SK-N-SH (cell line): ENCODE measurements at regions not wholly inside any gene's neighbourhood (a gene's known extent, or its start where the extent isn't known, plus 50 kb on each side); places are given as distances from the start of the nearest gene placed in this dataset.

Experiments
- CTCF ChIA-PET: fragments of 300-600, 350-600 bp; formaldehyde crosslinking; extraction: SDS; loops from one replicate; lab custom pipeline; 2021; lab: Yijun Ruan, JAX
- POLR2A ChIA-PET: fragments of 350-600 bp; sonication (Branson Sonifier 250); formaldehyde crosslinking; extraction: SDS; loops from one replicate; lab custom pipeline; 2020; ENCODE audit warnings: antibody characterized with exemption, inconsistent platforms; lab: Yijun Ruan, JAX
- DNase-seq: peaks from one replicate; pipeline ENCODE4 v3.0.0; 2012
- H2AFZ ChIP-seq: fragments of 200-600 bp; sonication (generic); 2 replicates; pipeline ENCODE4 v1.8.1; 2016; ENCODE audit warnings: antibody characterized with exemption, mild to moderate bottlenecking, low read depth
- H3F3A ChIP-seq: fragments of 200-600 bp; sonication (generic); replicated peaks from 2 replicates; pipeline ENCODE3; 2016; ENCODE audit warnings: antibody characterized with exemption, mild to moderate bottlenecking; ENCODE audit not compliant: insufficient read depth
- H3K27ac ChIP-seq, 2 experiments: fragments of 200-500 bp in 1 of 2; fragments of 200-600 bp in 1 of 2; sonication (Bioruptor generic) in 1 of 2; sonication (generic), shearing (Covaris generic) in 1 of 2; 2 replicates each; pipeline versions ENCODE4 v1.5.1 to v1.6.1; 2014 to 2016; ENCODE audit warnings: low read depth in 2 of 2, inconsistent platforms in 1 of 2, low read length in 1 of 2, mild to moderate bottlenecking in 1 of 2, mixed read lengths in 1 of 2
- H3K27me3 ChIP-seq: fragments of 200-600 bp; sonication (generic), shearing (Covaris generic); 2 replicates; pipeline ENCODE4 v1.6.1; 2016; ENCODE audit warnings: mixed run types; ENCODE audit not compliant: insufficient read depth
- H3K36me3 ChIP-seq, 2 experiments: fragments of 200-500 bp in 1 of 2; fragments of 200-600 bp in 1 of 2; sonication (Bioruptor generic) in 1 of 2; sonication (generic) in 1 of 2; replicated peaks in 1 of 2; 2 replicates each; pipeline versions ENCODE3 to v1.5.1; 2014 to 2016; ENCODE audit warnings: low read length in 1 of 2, mild to moderate bottlenecking in 1 of 2; ENCODE audit not compliant: insufficient read depth in 2 of 2, control insufficient read depth in 1 of 2
- H3K4me1 ChIP-seq, 2 experiments: fragments of 200-500 bp in 1 of 2; fragments of 200-600 bp in 1 of 2; sonication (Bioruptor generic) in 1 of 2; sonication (generic), shearing (Covaris generic) in 1 of 2; 2 replicates each; pipeline versions ENCODE4 v1.5.1 to v1.6.1; 2014 to 2016; ENCODE audit warnings: low read depth in 1 of 2, low read length in 1 of 2, mixed run types in 1 of 2; ENCODE audit not compliant: insufficient read depth in 2 of 2, control insufficient read depth in 1 of 2
- H3K4me2 ChIP-seq: fragments of 200-600 bp; sonication (generic), shearing (Covaris generic); 2 replicates; pipeline ENCODE4 v1.6.1; 2017; ENCODE audit warnings: mixed run types
- H3K4me3 ChIP-seq, 2 experiments: fragments of 200-500 bp in 1 of 2; fragments of 200-600 bp in 1 of 2; sonication (Bioruptor generic) in 1 of 2; sonication (generic), shearing (Covaris generic) in 1 of 2; 2 replicates each; pipeline versions ENCODE4 v1.5.1 to v1.8.1; 2014 to 2016; ENCODE audit warnings: low read depth in 2 of 2, inconsistent platforms in 1 of 2, low read length in 1 of 2, mild to moderate bottlenecking in 1 of 2, mixed read lengths in 1 of 2, moderate library complexity in 1 of 2
- H3K79me2 ChIP-seq: fragments of 200-600 bp; sonication (generic); 2 replicates; pipeline ENCODE4 v1.8.1; 2017; ENCODE audit warnings: mild to moderate bottlenecking; ENCODE audit not compliant: insufficient read depth
- H3K9ac ChIP-seq: fragments of 200-600 bp; sonication (generic); 2 replicates; pipeline ENCODE4 v1.6.1; 2017; ENCODE audit warnings: mixed run types
- H3K9me2 ChIP-seq: fragments of 200-600 bp; sonication (generic); 2 replicates; pipeline ENCODE4 v1.6.1; 2017; ENCODE audit warnings: mixed run types
- H3K9me3 ChIP-seq: fragments of 200-600 bp; sonication (generic); 2 replicates; pipeline ENCODE4 v1.6.1; 2017; ENCODE audit warnings: mixed run types, mild to moderate bottlenecking, moderate library complexity
- H4K20me1 ChIP-seq: fragments of 200-600 bp; sonication (generic); 2 replicates; pipeline ENCODE4 v1.6.1; 2017; ENCODE audit warnings: mild to moderate bottlenecking, mixed run types; ENCODE audit not compliant: insufficient read depth
- CTCF ChIP-seq: fragments of 200-600 bp; sonication (generic); IDR thresholded peaks from 2 replicates; pipeline ENCODE4 v1.6.1; 2017; ENCODE audit warnings: antibody characterized with exemption, mild to moderate bottlenecking, moderate library complexity
- ELF1 ChIP-seq: IDR thresholded peaks from 2 replicates; pipeline ENCODE4 v1.4.0; 2012
- EP300 ChIP-seq, 2 experiments: IDR thresholded peaks; 2 replicates each; pipeline versions ENCODE4 v1.4.0 to v1.6.1; 2012; ENCODE audit warnings: borderline replicate concordance in 1 of 2, low read depth in 1 of 2, low read length in 1 of 2
- EZH2phosphoT487 ChIP-seq: fragments of 200-600 bp; sonication (generic); IDR thresholded peaks from 2 replicates; pipeline ENCODE4 v1.6.1; 2017; ENCODE audit warnings: low read depth, mixed run types, mild to moderate bottlenecking, antibody characterized with exemption, moderate library complexity, borderline replicate concordance
- FOXJ3 ChIP-seq: sonication (generic); formaldehyde crosslinking; IDR thresholded peaks from 2 replicates; pipeline ENCODE4 v1.5.1; 2020; ENCODE audit warnings: mild to moderate bottlenecking, missing genetic modification reagents
- GABPA ChIP-seq: IDR thresholded peaks from 2 replicates; pipeline ENCODE4 v1.4.0; 2012; ENCODE audit warnings: low read depth, mild to moderate bottlenecking
- IRF3 ChIP-seq: fragments of 150-350 bp; IDR thresholded peaks from 2 replicates; pipeline ENCODE4 v1.6.1; 2016; ENCODE audit warnings: mild to moderate bottlenecking, low read depth, low read length
- JUND ChIP-seq: IDR thresholded peaks from 2 replicates; pipeline ENCODE4 v1.4.0; 2012
- NRF1 ChIP-seq: IDR thresholded peaks from 2 replicates; pipeline ENCODE4 v1.6.1; 2012; ENCODE audit warnings: low read depth, mild to moderate bottlenecking, low read length
- PBX3 ChIP-seq: IDR thresholded peaks from 2 replicates; pipeline ENCODE4; 2012
- RAD21 ChIP-seq: IDR thresholded peaks from 2 replicates; pipeline ENCODE4 v1.6.1; 2012; ENCODE audit warnings: mild to moderate bottlenecking, low read length
- RFX5 ChIP-seq: IDR thresholded peaks from 2 replicates; pipeline ENCODE4 v1.6.1; 2012; ENCODE audit warnings: mild to moderate bottlenecking, improper control_type of control experiment, low read length
- RXRA ChIP-seq: IDR thresholded peaks from 2 replicates; pipeline ENCODE4 v1.4.0; 2012; ENCODE audit warnings: low read depth, mild to moderate bottlenecking, borderline replicate concordance
- SIN3A ChIP-seq: IDR thresholded peaks from 2 replicates; pipeline ENCODE4 v1.6.1; 2012; ENCODE audit warnings: low read depth, mild to moderate bottlenecking, low read length, moderate library complexity, borderline replicate concordance
- TAF1 ChIP-seq: IDR thresholded peaks from 2 replicates; pipeline ENCODE4 v1.6.1; 2012; ENCODE audit warnings: low read depth, mild to moderate bottlenecking, low read length, moderate library complexity, borderline replicate concordance
- TCF12 ChIP-seq: IDR thresholded peaks from 2 replicates; pipeline ENCODE4 v1.4.0; 2012
- TEAD4 ChIP-seq: IDR thresholded peaks from 2 replicates; pipeline ENCODE4 v1.4.0; 2012; ENCODE audit warnings: mild to moderate bottlenecking, borderline replicate concordance; ENCODE audit not compliant: insufficient read depth
- USF2 ChIP-seq: fragments of 150-350 bp; IDR thresholded peaks from 2 replicates; pipeline ENCODE4 v1.6.1; 2017; ENCODE audit warnings: antibody characterized with exemption, low read length, low read depth, borderline replicate concordance
- YY1 ChIP-seq: IDR thresholded peaks from 2 replicates; pipeline ENCODE4 v1.4.0; 2012; ENCODE audit warnings: low read depth, mild to moderate bottlenecking
- ZBTB33 ChIP-seq: IDR thresholded peaks from 2 replicates; pipeline ENCODE4 v1.4.0; 2012; ENCODE audit warnings: low read depth, borderline replicate concordance
- WGBS: methylation state at CpG from one replicate; pipeline ENCODE4 v1.1.6; 2017; ENCODE audit warnings: low lambda C conversion rate; 5-methylcytosine and 5-hydroxymethylcytosine counted together

GRCh38 chr14:33859306-33859705 is 91.6 kb downstream of the EGLN3 start:
- no peak overlapping the region for H3K9ac ChIP-seq
- no peaks in the 10 kb centered on the region for H3K36me3 ChIP-seq
- ChIA-PET POLR2A (no interaction called here), CTCF (interaction anchor here (1.8 kb wide), 1 partner anchor 10 kb away, joined by 6 read pairs; no protein-coding TSS in a partner anchor)
- no peaks in the 10 kb centered on the region; a peak in 1 of 4 replicates for H3K4me1 ChIP-seq
- H3F3A ChIP-seq, result no peaks in the 10 kb centered on the region
- no peaks in the 10 kb centered on the region for H3K9me3 ChIP-seq
- H3K79me2 ChIP-seq, result no peaks in the 10 kb centered on the region
- no peak overlapping the region for H3K27ac ChIP-seq
- H3K9me2 ChIP-seq, result no peaks in the 10 kb centered on the region
- no peak for TF ChIP-seq SIN3A
- no peak for TF ChIP-seq TAF1
- TF ChIP-seq TCF12, result no peak
- TF ChIP-seq IRF3, result no peak
- no peak for TF ChIP-seq PBX3
- no peak for TF ChIP-seq NRF1
- no peak overlapping the region for H2AFZ ChIP-seq
- peaks cover 6% of the 10 kb centered on the region; the same call in 1 of the 2 replicates for H3K27me3 ChIP-seq
- no peak overlapping the region for H3K4me3 ChIP-seq
- H3K4me2 ChIP-seq, result no peak overlapping the region
- no peaks in the 10 kb centered on the region for H4K20me1 ChIP-seq
- no peak for DNase-seq

GRCh38 chr14:33857650-33858049 is 93.2 kb downstream of the EGLN3 start:
- Histone ChIP-seq H3K9ac (no peak overlapping the region), H3K27me3 (peaks cover 6% of the 10 kb centered on the region; the same call in 1 of the 2 replicates), H3K9me3 (no peaks in the 10 kb centered on the region), H3K4me3 (no peak overlapping the region), H3K4me2 (no peak overlapping the region), H3F3A (no peaks in the 10 kb centered on the region), H3K9me2 (no peaks in the 10 kb centered on the region), H3K27ac (no peak overlapping the region), H3K4me1 (no peaks in the 10 kb centered on the region), H3K79me2 (no peaks in the 10 kb centered on the region), H4K20me1 (no peaks in the 10 kb centered on the region), H2AFZ (no peak overlapping the region), H3K36me3 (no peaks in the 10 kb centered on the region)
- POLR2A ChIA-PET, result no interaction called here
- CTCF ChIA-PET, result interaction anchor here (1.0 to 1.5 kb wide), 2 partner anchors 241 to 443 kb away, joined by 3 to 5 read pairs; no protein-coding TSS in a partner anchor
- no peak for DNase-seq
- WGBS, result 73% methylated on average over 4 of the region's 4 CpGs
- TF ChIP-seq RAD21 (no peak), SIN3A (no peak), RXRA (no peak), TCF12 (no peak), TEAD4 (no peak), ELF1 (no peak), USF2 (no peak), EP300 (IDR thresholded peaks at IDR 0.05; ENCODE audit: borderline replicate concordance in 1 of 2, low read depth in 1 of 2, low read length in 1 of 2) (no peak), EZH2phosphoT487 (no peak), CTCF (no peak), FOXJ3 (CRISPR knock-in tag) (no peak), PBX3 (no peak), ZBTB33 (no peak), RFX5 (no peak), YY1 (no peak), JUND (no peak), GABPA (no peak), TAF1 (no peak)
